ENCODE measurements at regions not wholly inside any gene's neighbourhood (a gene's known extent, or its start where the extent isn't known, plus 50 kb on each side); places are given as distances from the start of the nearest gene placed in this dataset.

DNA sequence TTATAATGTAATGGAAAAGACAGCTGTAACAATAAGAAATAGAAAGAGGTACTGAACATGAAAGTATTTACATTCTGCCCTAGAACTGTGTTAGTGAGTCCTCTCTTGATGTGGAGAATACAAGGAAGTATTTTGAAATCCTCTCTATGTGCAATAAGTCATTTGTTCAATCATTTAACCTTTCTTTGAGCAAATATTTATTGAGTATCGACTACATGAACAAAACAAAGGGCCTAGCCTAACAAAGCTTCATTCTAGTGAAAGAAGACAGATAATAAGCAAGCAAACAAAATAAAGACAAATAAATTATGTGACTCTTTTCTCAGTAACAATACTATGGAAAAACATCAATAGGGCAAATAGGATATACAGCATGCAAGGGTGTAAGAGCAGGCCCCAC lies 354.9 kb upstream of the ATP11B start:
- H3K27me3 Mint-ChIP-seq (ENCODE audit: low read depth), result no peaks in the 10 kb centered on the region

DNA sequence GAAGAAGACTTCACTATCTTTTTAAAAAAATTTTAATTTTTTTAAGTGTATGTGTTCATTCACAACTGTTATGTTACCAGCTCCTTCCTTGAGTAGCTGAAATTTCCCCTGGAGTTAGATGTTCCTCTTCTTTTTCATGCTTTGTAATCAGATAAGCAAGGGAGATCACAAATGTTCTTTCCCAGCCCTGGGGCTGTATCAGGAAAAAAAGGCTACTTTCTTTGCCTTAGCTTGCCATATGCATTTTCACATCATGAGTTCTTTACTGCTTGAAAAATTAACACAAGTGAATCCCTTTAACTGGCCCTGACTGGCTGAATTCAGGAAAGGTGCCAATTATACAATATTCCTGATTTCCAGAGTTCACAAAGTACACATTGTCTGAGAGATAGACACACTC lies 353.2 kb upstream of the ATP11B start:
- Mint-ChIP-seq H3K4me3 (no peak overlapping the region), H3K36me3 (ENCODE audit: low read depth) (no peaks in the 10 kb centered on the region), H3K9me3 (no peaks in the 10 kb centered on the region)

More for the DNA sequence above, 354.9 kb upstream of the ATP11B start:
- Mint-ChIP-seq H3K27ac (no peak overlapping the region), H3K36me3 (ENCODE audit: low read depth) (no peaks in the 10 kb centered on the region), H3K9me3 (no peaks in the 10 kb centered on the region), H3K4me3 (no peak overlapping the region), H3K4me1 (no peaks in the 10 kb centered on the region)
- TF ChIP-seq, protein P1, sequence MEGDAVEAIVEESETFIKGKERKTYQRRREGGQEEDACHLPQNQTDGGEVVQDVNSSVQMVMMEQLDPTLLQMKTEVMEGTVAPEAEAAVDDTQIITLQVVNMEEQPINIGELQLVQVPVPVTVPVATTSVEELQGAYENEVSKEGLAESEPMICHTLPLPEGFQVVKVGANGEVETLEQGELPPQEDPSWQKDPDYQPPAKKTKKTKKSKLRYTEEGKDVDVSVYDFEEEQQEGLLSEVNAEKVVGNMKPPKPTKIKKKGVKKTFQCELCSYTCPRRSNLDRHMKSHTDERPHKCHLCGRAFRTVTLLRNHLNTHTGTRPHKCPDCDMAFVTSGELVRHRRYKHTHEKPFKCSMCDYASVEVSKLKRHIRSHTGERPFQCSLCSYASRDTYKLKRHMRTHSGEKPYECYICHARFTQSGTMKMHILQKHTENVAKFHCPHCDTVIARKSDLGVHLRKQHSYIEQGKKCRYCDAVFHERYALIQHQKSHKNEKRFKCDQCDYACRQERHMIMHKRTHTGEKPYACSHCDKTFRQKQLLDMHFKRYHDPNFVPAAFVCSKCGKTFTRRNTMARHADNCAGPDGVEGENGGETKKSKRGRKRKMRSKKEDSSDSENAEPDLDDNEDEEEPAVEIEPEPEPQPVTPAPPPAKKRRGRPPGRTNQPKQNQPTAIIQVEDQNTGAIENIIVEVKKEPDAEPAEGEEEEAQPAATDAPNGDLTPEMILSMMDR (IDR thresholded peaks at IDR 0.05; ENCODE audit: unreplicated experiment in 3 of 3), result no peak

DNA sequence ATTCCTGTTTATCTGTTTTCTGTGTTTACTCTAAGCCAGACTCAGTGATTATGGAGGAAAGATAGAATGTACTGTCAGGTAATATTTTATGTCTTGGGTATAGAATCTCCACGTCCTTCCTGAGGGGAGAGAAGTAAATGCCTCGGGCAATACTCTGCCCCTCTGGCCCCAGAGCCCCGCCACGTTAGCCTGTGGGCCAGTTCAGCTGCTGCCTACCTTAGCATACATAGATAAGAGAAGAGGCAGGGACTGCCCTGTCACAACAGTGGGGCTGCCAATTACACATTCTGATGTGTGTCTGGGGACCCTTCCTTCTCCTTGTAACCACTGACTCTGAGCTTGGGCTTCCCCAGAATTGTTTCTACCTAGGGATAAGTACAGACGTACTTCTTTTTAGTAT lies 347.7 kb upstream of the ATP11B start:
- no peaks in the 10 kb centered on the region for H3K9me3 Mint-ChIP-seq
- no peaks in the 10 kb centered on the region for H3K27me3 Mint-ChIP-seq (ENCODE audit: low read depth)
- H3K36me3 Mint-ChIP-seq (ENCODE audit: low read depth), result no peaks in the 10 kb centered on the region
- TF ChIP-seq, protein P1 (IDR thresholded peaks at IDR 0.05; ENCODE audit: unreplicated experiment in 3 of 3), result no peak
- H3K4me3 Mint-ChIP-seq, result no peak overlapping the region
- no peak overlapping the region for H3K27ac Mint-ChIP-seq
- no peaks in the 10 kb centered on the region for H3K4me1 Mint-ChIP-seq

More for the DNA sequence above, 353.2 kb upstream of the ATP11B start:
- H3K27me3 Mint-ChIP-seq (ENCODE audit: low read depth), result no peaks in the 10 kb centered on the region
- no peaks in the 10 kb centered on the region for H3K4me1 Mint-ChIP-seq
- TF ChIP-seq, protein P1 (IDR thresholded peaks at IDR 0.05; ENCODE audit: unreplicated experiment in 3 of 3), result no peak
- H3K27ac Mint-ChIP-seq, result no peak overlapping the region

DNA sequence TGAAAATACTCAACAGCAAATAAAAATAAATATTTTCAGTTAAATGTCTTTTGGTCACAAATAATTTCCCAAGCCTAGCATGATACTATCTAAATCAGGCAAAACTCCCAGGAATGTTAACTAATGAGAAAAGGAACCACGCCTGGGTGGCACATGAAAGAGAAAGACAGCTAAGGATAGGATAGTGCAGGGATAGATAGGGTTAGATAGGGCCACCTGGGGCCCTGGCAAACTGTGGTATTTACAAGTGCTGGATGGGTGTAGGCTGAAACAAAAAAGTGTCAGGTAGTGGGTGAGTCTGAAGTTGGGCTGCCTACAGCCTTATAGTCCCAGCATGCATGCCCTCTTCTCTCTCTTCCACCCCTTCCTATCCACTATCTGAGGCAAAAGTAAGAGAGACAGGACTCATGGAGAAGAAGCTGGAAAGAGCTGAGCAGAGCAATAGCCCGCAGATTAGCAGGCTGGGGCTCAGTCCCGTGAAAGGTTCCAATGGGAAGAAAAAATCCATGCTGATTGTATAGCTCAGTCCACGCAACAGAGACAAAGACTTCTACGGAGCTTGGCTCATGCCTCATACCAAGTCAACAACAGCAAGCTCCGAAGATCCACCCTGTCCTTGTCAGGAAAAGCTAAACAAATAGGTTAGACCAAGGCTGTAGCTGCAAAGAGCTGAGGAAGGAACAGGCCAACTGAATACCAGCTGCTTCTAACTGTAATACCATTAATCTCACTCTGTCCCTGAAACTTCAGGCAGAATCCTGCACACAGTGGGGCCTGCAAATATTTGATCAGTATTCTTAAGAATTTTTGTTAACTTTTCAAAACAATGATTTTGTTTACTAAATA lies 342.1 kb upstream of the ATP11B start:
- TF ChIP-seq, protein P1 (IDR thresholded peaks at IDR 0.05; ENCODE audit: unreplicated experiment in 3 of 3), result no peak
- Mint-ChIP-seq H3K4me1 (no peaks in the 10 kb centered on the region), H3K4me3 (no peak overlapping the region), H3K9me3 (peaks cover 6% of the 10 kb centered on the region), H3K36me3 (ENCODE audit: low read depth) (no peaks in the 10 kb centered on the region), H3K27ac (peak overlapping the region in 2 of 3 experiments; percentile 75), H3K27me3 (ENCODE audit: low read depth) (no peaks in the 10 kb centered on the region)

DNA sequence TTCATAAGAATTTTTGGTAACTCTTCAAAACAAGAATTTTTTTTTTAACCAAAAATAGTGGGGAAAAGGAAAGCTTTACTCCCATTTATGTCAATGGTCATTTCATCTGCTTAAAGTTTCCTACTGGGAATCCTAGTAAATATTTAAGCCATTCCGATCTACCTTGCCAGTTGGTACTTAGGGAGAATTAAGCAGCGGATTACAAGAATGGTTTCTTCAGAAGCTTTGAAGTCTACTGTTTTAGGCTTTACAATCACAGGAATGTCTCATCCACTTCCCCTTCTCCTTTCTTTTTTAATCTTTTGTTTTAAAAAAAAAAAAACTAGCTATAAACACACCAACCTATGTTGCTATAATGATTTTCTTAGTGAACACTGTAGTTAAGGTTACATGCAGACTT lies 341.4 kb upstream of the ATP11B start:
- Mint-ChIP-seq H3K4me1 (no peaks in the 10 kb centered on the region), H3K9me3 (peaks cover 6% of the 10 kb centered on the region), H3K36me3 (ENCODE audit: low read depth) (no peaks in the 10 kb centered on the region), H3K27me3 (ENCODE audit: low read depth) (no peaks in the 10 kb centered on the region), H3K4me3 (no peak overlapping the region), H3K27ac (peak overlapping the region; percentile 20 to 75 (median 75))
- TF ChIP-seq, protein P1 (IDR thresholded peaks at IDR 0.05; ENCODE audit: unreplicated experiment in 3 of 3), result no peak

DNA sequence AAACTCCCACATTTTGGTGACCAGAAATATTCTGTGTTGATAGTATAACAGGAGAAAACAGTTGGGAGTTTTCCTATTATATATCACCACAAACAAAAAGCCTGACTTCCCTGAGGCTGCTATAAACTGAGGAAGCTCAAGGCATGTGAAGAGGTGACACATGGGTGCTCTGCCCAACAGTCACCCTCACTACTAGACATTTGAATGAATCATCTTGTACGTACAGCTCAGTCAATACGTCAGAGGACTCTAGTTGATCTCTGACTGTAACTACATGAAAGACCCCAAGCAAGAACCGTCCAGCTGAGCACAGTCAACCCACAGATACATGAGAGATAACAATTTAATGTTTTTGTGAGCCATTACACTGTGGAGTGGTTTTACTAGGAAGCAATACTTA lies 338.3 kb upstream of the ATP11B start:
- Mint-ChIP-seq H3K27ac (no peak overlapping the region), H3K4me1 (no peaks in the 10 kb centered on the region), H3K4me3 (no peak overlapping the region), H3K27me3 (ENCODE audit: low read depth) (no peaks in the 10 kb centered on the region), H3K9me3 (peaks cover 6% of the 10 kb centered on the region), H3K36me3 (ENCODE audit: low read depth) (no peaks in the 10 kb centered on the region)
- TF ChIP-seq, protein P1 (IDR thresholded peaks at IDR 0.05; ENCODE audit: unreplicated experiment in 3 of 3), result no peak
